ENCODE measurements at regions not wholly inside any gene's neighbourhood (a gene's known extent, or its start where the extent isn't known, plus 50 kb on each side); places are given as distances from the start of the nearest gene placed in this dataset.

GRCh38 chr18:25814841-25815458 is 275.5 kb downstream of the SS18 start:
- TF ChIP-seq EZH2phosphoT487 (IDR thresholded peaks at IDR 0.05; ENCODE audit: insufficient read depth, low read depth) (no peak), EZH2 (IDR thresholded peaks at IDR 0.05; ENCODE audit: insufficient read depth, poor library complexity, severe bottlenecking) (no peak)

Data from GM23248 (cell line).